Activated CD8-positive, alpha-beta memory T cell treated with anti-CD3 and anti-CD28 coated beads, Interleukin-2, amount 10 ng/mL, durations not matched to agents 7 days and 5 days (primary cell): ENCODE measurements at regions not wholly inside any gene's neighbourhood (a gene's known extent, or its start where the extent isn't known, plus 50 kb on each side); places are given as distances from the start of the nearest gene placed in this dataset.
"Not testable (repeated sequence)": the region's sequence is repeated elsewhere in the genome, so short reads cannot be mapped to it uniquely, and the experiment has no call there.

Source experiments
- ATAC-seq: fragments of 150-1000 bp; cut with Tn5 transposase; one replicate; pipeline ENCODE4 v1.10.0; 2021; ENCODE audit warnings: moderate library complexity
- CTCF ChIA-PET: fragments of 350-600 bp; sonication (Branson Sonifier 250); formaldehyde crosslinking; loops from one replicate; lab custom pipeline; 2021; ENCODE audit warnings: antibody characterized with exemption; lab: Charles Lee
- DNase-seq: peaks from one replicate; pipeline ENCODE4 v3.0.0-alpha.2; 2020
- H3K27ac Mint-ChIP-seq: one replicate; pipeline ENCODE4 v1.8.0; 2021; ENCODE audit warnings: mild to moderate bottlenecking, mixed read lengths
- H3K27me3 Mint-ChIP-seq: one replicate; pipeline ENCODE4 v1.8.0; 2021; ENCODE audit warnings: mixed read lengths
- H3K36me3 Mint-ChIP-seq: one replicate; pipeline ENCODE4 v1.8.0; 2021; ENCODE audit warnings: mild to moderate bottlenecking, mixed read lengths
- H3K4me1 Mint-ChIP-seq: one replicate; pipeline ENCODE4 v1.8.0; 2021; ENCODE audit warnings: mixed read lengths
- H3K4me3 Mint-ChIP-seq: one replicate; pipeline ENCODE4 v1.8.0; 2021; ENCODE audit warnings: mild to moderate bottlenecking, moderate library complexity, mixed read lengths
- H3K9me3 Mint-ChIP-seq: one replicate; pipeline ENCODE4 v1.8.0; 2022; ENCODE audit warnings: low read depth, mixed read lengths

GRCh38 chr7:4319280-4319679 is 362.8 kb upstream of the FOXK1 start:
- Mint-ChIP-seq H3K9me3 (peaks cover 5% of the 10 kb centered on the region), H3K4me1 (no peaks in the 10 kb centered on the region), H3K27me3 (no peaks in the 10 kb centered on the region)

DNA sequence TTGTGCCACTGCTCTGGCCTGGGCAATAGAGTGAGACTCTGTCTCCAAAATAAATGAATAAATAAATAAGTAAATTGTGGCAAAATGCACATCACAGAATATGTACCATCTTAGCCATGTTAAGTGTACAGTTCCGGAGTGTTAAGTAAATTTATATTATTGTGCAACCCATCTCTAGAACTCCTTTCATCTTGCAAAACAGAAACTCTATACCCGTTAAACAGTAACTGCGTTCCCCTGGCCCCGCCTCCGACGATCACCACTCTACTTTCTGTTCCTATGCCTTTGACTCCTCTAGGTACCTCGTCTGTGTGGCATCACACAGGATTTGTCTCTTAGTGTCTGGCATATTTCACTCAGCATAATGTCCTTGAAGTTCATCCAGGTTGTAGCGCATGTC is 356.4 kb upstream of the FOXK1 start:
- Mint-ChIP-seq H3K4me1 (no peaks in the 10 kb centered on the region), H3K9me3 (peaks cover 3% of the 10 kb centered on the region), H3K27ac (no peak overlapping the region), H3K36me3 (no peaks in the 10 kb centered on the region), H3K4me3 (no peak overlapping the region), H3K27me3 (no peaks in the 10 kb centered on the region)
- no peak for ATAC-seq
- DNase-seq: no peak
- CTCF ChIA-PET: no interaction called here

More at GRCh38 chr7:4319280-4319679, 362.8 kb upstream of the FOXK1 start:
- no peak for DNase-seq
- Mint-ChIP-seq H3K4me3 (no peak overlapping the region), H3K27ac (no peak overlapping the region), H3K36me3 (no peaks in the 10 kb centered on the region)
- ATAC-seq: no peak
- CTCF ChIA-PET: no interaction called here

GRCh38 chr7:4331711-4332110 is 350.4 kb upstream of the FOXK1 start:
- Mint-ChIP-seq H3K9me3 (no peaks in the 10 kb centered on the region), H3K27me3 (no peaks in the 10 kb centered on the region), H3K36me3 (no peaks in the 10 kb centered on the region), H3K27ac (no peak overlapping the region), H3K4me1 (no peaks in the 10 kb centered on the region), H3K4me3 (no peak overlapping the region)
- DNase-seq (no peak), ATAC-seq (no peak)
- CTCF ChIA-PET: no interaction called here

DNA sequence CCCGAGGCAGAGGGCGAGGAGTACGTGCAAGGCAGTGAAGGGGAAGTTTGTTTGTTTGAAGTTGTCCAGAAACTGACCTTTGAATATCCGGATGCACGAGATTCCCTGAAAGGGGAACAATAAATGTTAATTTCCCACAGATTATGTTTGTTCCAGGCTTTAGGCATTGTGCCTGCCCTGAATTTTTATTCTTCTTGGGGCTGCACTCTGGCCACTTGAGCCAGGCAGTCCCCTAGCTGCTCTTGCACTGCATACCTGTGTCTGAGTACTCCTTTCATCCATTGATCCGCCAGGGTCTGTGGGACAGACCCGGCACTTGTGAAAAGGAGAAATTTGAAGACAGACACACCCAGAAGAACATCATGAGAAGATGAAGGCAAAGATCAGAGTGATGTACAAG is 343.5 kb upstream of the FOXK1 start:
- Mint-ChIP-seq H3K27ac (no peak overlapping the region), H3K27me3 (no peaks in the 10 kb centered on the region), H3K9me3 (peaks cover 2% of the 10 kb centered on the region), H3K4me3 (no peak overlapping the region), H3K4me1 (no peaks in the 10 kb centered on the region), H3K36me3 (no peaks in the 10 kb centered on the region)
- DNase-seq: no peak
- no peak for ATAC-seq
- CTCF ChIA-PET: no interaction called here

DNA sequence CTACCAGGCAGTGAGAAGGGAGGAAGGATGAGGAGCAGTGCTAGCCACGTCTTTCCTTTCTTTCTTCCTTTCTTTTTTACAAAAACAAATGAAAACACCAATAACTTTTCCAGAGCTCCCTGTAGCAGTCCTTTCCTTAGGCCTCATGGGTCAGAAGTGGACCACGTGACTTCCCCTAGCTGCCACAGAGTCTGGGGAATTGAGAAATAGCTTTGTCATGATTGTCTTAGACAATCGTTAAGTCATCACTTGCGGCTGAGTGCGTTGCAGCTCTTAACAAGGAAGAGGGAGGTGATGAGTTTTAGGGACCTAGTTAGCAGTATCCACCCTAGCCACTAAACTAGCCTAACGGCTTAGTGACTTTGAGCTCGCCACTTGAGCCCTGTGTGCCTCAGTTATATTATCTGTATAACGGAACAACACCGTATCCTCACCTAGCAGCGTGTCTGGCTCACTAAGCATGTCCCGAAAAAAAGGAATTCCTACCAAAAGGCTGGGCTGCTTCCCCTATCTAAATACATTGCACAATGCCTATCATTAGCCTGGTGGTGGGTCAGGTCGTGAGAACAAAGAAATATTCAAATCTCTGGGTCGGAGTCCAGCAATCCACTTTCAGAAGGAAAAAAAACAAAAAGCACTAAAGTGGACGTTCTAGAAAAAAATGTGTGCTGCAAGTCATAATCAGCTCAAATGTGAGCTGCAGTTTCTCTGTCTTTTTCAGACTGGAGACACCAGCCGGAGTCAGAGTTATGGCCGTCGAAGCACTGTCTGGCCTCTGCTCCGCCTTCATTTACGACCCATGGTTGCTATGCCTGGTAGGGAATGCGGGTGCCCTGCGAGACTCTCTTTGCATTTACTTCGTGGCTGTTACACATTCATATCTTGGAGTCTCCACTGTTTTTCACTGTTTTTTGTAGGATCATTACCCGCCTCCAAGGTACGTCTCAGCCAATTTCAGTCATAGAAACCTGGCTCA is 338.5 kb upstream of the FOXK1 start:
- Mint-ChIP-seq H3K4me3 (no peak overlapping the region), H3K27me3 (no peaks in the 10 kb centered on the region), H3K27ac (no peak overlapping the region), H3K36me3 (no peaks in the 10 kb centered on the region), H3K4me1 (no peaks in the 10 kb centered on the region), H3K9me3 (peaks cover 4% of the 10 kb centered on the region)
- CTCF ChIA-PET: no interaction called here
- no peak for DNase-seq
- no peak for ATAC-seq

DNA sequence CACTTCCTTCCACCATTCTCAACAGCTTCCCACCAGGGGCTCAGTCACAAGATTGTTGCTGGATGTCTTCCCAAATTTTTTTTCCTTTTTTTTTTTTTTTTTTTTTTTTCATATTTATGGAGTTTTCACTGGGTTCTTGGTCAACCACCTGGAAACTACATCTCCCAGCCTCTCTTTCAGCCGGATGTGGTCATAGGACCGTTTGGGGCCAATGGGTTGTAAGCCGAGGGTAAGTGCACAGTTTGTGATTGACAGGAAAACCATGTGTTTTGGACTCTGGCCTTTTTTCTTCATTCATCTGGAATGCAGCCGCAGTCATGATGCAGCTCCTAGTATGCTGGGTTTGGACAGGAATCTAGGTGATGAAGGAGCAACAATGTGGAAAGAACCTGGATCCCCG is 337.1 kb upstream of the FOXK1 start:
- Mint-ChIP-seq H3K4me3 (no peak overlapping the region), H3K27me3 (no peaks in the 10 kb centered on the region), H3K9me3 (peaks cover 8% of the 10 kb centered on the region), H3K4me1 (no peaks in the 10 kb centered on the region), H3K27ac (no peak overlapping the region), H3K36me3 (no peaks in the 10 kb centered on the region)
- CTCF ChIA-PET: no interaction called here
- DNase-seq (no peak), ATAC-seq (no peak)

DNA sequence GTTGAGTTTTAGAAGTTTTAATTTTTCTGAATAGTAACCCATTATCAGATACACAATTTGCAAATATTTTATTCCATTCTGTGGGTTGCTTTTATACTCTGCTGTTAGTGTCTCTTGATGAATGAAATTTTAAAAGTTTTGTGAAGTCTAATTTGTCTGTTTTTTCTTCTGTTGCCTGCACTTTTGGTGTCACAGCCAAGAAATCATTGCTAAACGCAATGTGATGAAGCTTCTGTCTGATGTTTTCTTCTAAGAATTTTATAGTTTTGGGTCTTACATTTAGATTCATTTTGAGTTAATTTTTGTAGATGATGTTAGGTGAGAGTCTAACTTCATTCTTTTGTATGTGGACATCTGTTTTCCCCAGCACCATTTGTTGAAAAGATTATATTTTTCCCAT is 330.0 kb upstream of the FOXK1 start:
- no peaks in the 10 kb centered on the region for H3K4me1 Mint-ChIP-seq
- no peaks in the 10 kb centered on the region for H3K36me3 Mint-ChIP-seq
- no peak overlapping the region for H3K4me3 Mint-ChIP-seq
- no peak overlapping the region for H3K27ac Mint-ChIP-seq
- H3K27me3 Mint-ChIP-seq: no peaks in the 10 kb centered on the region
- CTCF ChIA-PET: no interaction called here
- peaks cover 5% of the 10 kb centered on the region for H3K9me3 Mint-ChIP-seq
- ATAC-seq: no peak
- DNase-seq: no peak

DNA sequence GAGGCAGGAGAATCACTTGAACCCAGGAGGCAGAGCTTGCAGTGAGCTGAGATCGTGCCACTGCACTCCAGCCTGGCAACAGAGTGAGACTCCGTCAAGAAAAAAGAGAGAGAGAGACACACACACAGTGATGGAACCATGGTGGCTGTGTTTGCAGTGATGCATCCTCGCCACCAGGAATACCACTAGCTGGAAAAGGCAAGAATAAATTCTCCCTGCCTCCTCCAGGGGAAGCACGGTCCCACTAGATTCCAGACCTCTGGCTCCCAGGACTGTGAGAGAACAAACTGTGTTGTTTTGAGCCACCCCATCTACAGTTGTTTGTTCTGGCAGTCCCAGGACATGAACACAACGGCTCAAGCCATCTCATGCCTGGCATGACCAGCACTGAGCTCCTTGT is 320.3 kb upstream of the FOXK1 start:
- H3K9me3 Mint-ChIP-seq: peaks cover 2% of the 10 kb centered on the region
- no peaks in the 10 kb centered on the region for H3K36me3 Mint-ChIP-seq
- CTCF ChIA-PET: no interaction called here
- H3K27me3 Mint-ChIP-seq: no peaks in the 10 kb centered on the region
- H3K4me1 Mint-ChIP-seq: no peaks in the 10 kb centered on the region
- no peak overlapping the region for H3K27ac Mint-ChIP-seq
- DNase-seq (no peak), ATAC-seq (no peak)
- H3K4me3 Mint-ChIP-seq: no peak overlapping the region

DNA sequence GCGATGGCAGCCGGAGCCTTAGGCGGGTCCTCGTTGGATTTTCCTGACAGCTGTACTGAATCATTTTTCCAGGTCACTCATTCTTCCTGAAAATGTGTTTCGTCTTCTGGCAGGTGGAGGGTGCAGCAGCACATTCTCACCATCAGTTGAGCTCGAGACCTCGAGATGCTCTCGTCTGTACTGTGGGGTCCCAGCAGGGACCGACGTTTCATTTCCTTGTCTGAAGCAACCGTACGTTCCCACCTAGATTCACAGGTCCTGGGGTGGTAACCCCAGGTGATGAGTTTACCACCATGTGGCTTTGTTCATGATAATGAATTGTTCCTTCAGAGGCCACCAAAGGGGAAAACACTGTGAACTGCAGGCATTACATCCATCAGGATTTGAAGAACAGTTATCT is 298.5 kb upstream of the FOXK1 start:
- ATAC-seq (no peak), DNase-seq (no peak)
- no peak overlapping the region for H3K4me3 Mint-ChIP-seq
- no peaks in the 10 kb centered on the region for H3K4me1 Mint-ChIP-seq
- no peaks in the 10 kb centered on the region for H3K27me3 Mint-ChIP-seq
- CTCF ChIA-PET: no interaction called here
- H3K9me3 Mint-ChIP-seq: peaks cover 14% of the 10 kb centered on the region
- no peak overlapping the region for H3K27ac Mint-ChIP-seq
- H3K36me3 Mint-ChIP-seq: no peaks in the 10 kb centered on the region

DNA sequence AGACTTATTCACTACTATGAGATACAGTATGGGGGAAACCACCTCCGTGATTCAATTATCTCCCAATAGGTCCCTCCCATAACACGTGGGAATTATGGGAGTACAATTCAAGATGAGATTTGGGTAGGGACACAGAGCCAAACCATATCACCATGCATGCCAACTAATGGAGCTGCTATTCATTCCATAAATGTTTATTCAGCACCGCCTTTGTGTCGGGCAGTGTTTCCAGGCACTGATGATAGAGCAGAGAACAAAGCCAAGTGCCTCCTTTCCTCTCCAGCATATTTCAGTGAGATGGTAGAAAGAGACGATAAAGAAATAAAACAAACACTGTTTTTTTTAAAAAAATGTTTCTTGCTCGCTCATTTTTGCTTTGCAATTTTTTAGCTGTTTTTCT is 295.9 kb upstream of the FOXK1 start:
- ATAC-seq: no peak
- CTCF ChIA-PET: no interaction called here
- Mint-ChIP-seq H3K9me3 (peaks cover 17% of the 10 kb centered on the region), H3K27ac (no peak overlapping the region), H3K4me1 (no peaks in the 10 kb centered on the region), H3K36me3 (no peaks in the 10 kb centered on the region), H3K27me3 (no peaks in the 10 kb centered on the region), H3K4me3 (no peak overlapping the region)
- DNase-seq: no peak

DNA sequence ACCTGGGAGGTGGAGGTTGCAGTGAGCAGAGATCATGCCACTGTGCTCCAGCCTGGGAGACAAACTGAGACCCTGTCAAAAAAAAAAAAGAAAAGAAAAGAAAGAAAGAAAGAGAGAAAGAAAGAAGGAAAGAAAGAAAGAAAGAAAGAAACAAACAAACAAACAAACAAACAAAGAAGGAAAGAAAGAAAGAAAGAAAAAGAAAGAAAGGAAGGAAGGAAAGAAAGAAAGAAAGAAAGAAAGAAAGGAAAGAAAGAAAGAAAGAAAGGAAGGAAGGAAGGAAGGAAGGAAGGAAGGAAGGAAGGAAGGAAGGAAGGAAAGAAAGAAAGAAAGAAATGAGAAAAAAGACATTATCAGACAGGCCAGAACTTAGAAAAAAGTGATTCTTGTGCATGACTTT is 291.0 kb upstream of the FOXK1 start:
- DNase-seq, H3K4me3 Mint-ChIP-seq, ATAC-seq, H3K27me3 Mint-ChIP-seq, H3K4me1 Mint-ChIP-seq, H3K36me3 Mint-ChIP-seq, CTCF ChIA-PET, H3K27ac Mint-ChIP-seq: not testable (repeated sequence)
- peaks cover 12% of the 10 kb centered on the region for H3K9me3 Mint-ChIP-seq

DNA sequence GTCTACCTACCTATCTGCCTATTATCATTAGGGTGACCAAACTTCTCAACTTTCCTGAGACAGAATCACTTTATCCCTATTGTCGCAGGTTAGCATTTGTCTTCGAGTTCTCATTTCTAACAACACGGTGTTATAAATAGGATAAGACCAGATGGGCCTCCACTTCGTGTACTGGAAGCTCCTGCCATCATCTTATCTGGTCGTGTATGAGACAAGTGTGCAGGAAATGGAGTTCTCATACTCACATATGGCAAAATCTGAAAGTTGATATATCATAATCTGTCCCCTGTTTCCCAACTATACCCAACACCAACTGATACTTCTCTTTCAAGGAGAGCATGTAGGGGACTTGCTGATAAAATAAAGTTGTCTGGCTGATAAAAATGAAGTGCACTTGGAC is 287.4 kb upstream of the FOXK1 start:
- H3K9me3 Mint-ChIP-seq: peaks cover 9% of the 10 kb centered on the region

DNA sequence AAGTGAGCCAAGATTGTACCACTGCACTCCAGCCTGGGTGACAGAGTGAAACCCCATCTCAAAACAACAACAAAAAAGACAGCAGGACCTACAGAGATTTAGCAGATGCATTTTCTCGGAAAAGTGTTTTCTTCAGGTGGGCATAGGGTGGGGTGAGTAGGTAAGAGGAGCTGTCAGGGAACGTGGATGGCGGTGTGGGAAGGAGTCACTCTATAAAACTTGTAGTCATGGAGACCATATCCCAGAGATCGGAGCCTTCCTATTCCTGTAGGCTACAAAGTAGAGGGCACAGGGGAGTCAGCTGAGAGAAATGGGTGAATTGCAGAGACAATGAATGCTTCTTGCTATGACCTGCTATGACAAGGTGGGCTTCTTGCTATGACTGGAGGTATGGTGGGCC is 283.0 kb upstream of the FOXK1 start:
- ATAC-seq (no peak), DNase-seq (no peak)
- no peaks in the 10 kb centered on the region for H3K36me3 Mint-ChIP-seq
- peaks cover 2% of the 10 kb centered on the region for H3K9me3 Mint-ChIP-seq
- H3K27me3 Mint-ChIP-seq: no peaks in the 10 kb centered on the region
- CTCF ChIA-PET: no interaction called here
- no peaks in the 10 kb centered on the region for H3K4me1 Mint-ChIP-seq
- no peak overlapping the region for H3K27ac Mint-ChIP-seq
- H3K4me3 Mint-ChIP-seq: no peak overlapping the region

More for the DNA sequence above, 287.4 kb upstream of the FOXK1 start:
- no peak for ATAC-seq
- CTCF ChIA-PET: no interaction called here
- Mint-ChIP-seq H3K4me1 (no peaks in the 10 kb centered on the region), H3K36me3 (no peaks in the 10 kb centered on the region), H3K27me3 (no peaks in the 10 kb centered on the region), H3K27ac (no peak overlapping the region), H3K4me3 (no peak overlapping the region)
- DNase-seq: no peak

- Mint-ChIP-seq H3K9me3 (peaks cover 2% of the 10 kb centered on the region), H3K4me3 (no peak overlapping the region), H3K36me3 (no peaks in the 10 kb centered on the region), H3K27me3 (no peaks in the 10 kb centered on the region), H3K27ac (no peak overlapping the region), H3K4me1 (no peaks in the 10 kb centered on the region)
- CTCF ChIA-PET: no interaction called here
- ATAC-seq (no peak), DNase-seq (no peak)
Measured at GRCh38 chr7:4399596-4399995, 282.5 kb upstream of the FOXK1 start.
